MM.1S (cell line): ENCODE measurements at regions not wholly inside any gene's neighbourhood (a gene's known extent, or its start where the extent isn't known, plus 50 kb on each side); places are given as distances from the start of the nearest gene placed in this dataset.

Experiments
- EZH2phosphoT487 ChIP-seq: fragments of 300-600 bp; sonication (generic); IDR thresholded peaks from 2 replicates; pipeline ENCODE4 v1.6.1; 2018; ENCODE audit warnings: antibody characterized with exemption, low read length
- TF ChIP-seq, protein P1 (sequence below): fragments of 300-600 bp; sonication (generic); IDR thresholded peaks from 2 replicates; pipeline ENCODE4 v1.5.1; 2016; ENCODE audit warnings: antibody characterized with exemption, low read length, mixed read lengths

DNA sequence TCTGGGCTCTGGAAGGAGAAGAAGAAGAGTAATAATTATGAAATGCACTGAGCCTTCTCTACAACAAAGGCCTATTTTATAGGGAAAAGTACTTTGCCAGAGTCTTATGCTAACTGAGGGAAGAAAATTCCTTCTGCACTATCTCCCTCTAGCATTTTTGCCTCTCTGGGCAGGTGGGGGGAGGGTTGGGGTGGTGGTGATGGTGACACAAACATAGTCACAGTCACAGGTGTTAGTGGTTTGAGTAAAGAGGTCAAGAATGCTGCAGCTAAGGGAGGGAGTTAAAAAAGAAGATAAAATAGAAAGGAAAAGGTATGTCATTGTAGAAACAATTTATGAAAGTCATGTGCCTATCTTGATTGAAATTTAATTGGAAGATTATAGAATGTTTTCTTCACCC is 140.8 kb upstream of the COL3A1 start:
- no peak for TF ChIP-seq EZH2phosphoT487
- TF ChIP-seq, protein P1, sequence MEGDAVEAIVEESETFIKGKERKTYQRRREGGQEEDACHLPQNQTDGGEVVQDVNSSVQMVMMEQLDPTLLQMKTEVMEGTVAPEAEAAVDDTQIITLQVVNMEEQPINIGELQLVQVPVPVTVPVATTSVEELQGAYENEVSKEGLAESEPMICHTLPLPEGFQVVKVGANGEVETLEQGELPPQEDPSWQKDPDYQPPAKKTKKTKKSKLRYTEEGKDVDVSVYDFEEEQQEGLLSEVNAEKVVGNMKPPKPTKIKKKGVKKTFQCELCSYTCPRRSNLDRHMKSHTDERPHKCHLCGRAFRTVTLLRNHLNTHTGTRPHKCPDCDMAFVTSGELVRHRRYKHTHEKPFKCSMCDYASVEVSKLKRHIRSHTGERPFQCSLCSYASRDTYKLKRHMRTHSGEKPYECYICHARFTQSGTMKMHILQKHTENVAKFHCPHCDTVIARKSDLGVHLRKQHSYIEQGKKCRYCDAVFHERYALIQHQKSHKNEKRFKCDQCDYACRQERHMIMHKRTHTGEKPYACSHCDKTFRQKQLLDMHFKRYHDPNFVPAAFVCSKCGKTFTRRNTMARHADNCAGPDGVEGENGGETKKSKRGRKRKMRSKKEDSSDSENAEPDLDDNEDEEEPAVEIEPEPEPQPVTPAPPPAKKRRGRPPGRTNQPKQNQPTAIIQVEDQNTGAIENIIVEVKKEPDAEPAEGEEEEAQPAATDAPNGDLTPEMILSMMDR: no peak
